22Rv1 (cell line): ENCODE measurements at regions not wholly inside any gene's neighbourhood (a gene's known extent, or its start where the extent isn't known, plus 50 kb on each side); places are given as distances from the start of the nearest gene placed in this dataset.

Source experiments
- CTCF ChIP-seq: fragments of 450-650 bp; IDR thresholded peaks from 2 replicates; pipeline ENCODE4 v1.5.1; 2017; ENCODE audit warnings: mild to moderate bottlenecking
- ZFX ChIP-seq: fragments of 450-650 bp; IDR thresholded peaks from 2 replicates; pipeline ENCODE4 v1.6.1; 2017; ENCODE audit warnings: antibody characterized with exemption, borderline replicate concordance

GRCh38 chr9:118558026-118558425 is 811.2 kb downstream of the BRINP1 start:
- TF ChIP-seq CTCF (no peak), ZFX (no peak)
